Esophagus muscularis mucosa (tissue), 4 donors: ENCODE measurements at regions not wholly inside any gene's neighbourhood (a gene's known extent, or its start where the extent isn't known, plus 50 kb on each side); places are given as distances from the start of the nearest gene placed in this dataset.

ENCODE experiments used
- DNase-seq: peaks from one replicate; pipeline ENCODE4 v3.0.0-alpha.2; 2017; ENCODE audit errors: extremely low spot score
- H3K27ac ChIP-seq, 4 donors: fragments of 200-600 bp; sonication (generic); replicated peaks in 1 of 4; 1 replicate in 3 of 4; 2 replicates in 1 of 4; pipeline ENCODE4 v1.5.1; 2016 to 2019; ENCODE audit warnings: mild to moderate bottlenecking in 1 of 4
- H3K27me3 ChIP-seq, 4 donors: fragments of 200-600 bp; sonication (generic); one replicate each; pipeline versions ENCODE4 v1.5.1 to v1.6.0; 2016 to 2019
- H3K36me3 ChIP-seq, 4 donors: fragments of 200-600 bp; sonication (generic); one replicate each; pipeline ENCODE4 v1.5.1; 2016 to 2019
- H3K4me1 ChIP-seq, 4 donors: fragments of 200-600 bp; sonication (generic); one replicate each; pipeline ENCODE4 v1.5.1; 2016 to 2019
- H3K4me3 ChIP-seq, 4 donors: fragments of 200-600 bp; sonication (generic); 1 replicate in 2 of 4; 2 replicates in 2 of 4; pipeline ENCODE4 v1.5.1; 2016 to 2019; ENCODE audit warnings: mild to moderate bottlenecking in 4 of 4, moderate library complexity in 1 of 4
- H3K9me3 ChIP-seq, 4 donors: fragments of 200-600 bp; sonication (generic); 1 replicate in 3 of 4; 2 replicates in 1 of 4; pipeline ENCODE4 v1.5.1; 2016 to 2019
- CTCF ChIP-seq, 3 experiments: fragments of 200-600 bp in 2 of 3; fragments of 450-650 bp in 1 of 3; sonication (generic) in 2 of 3; IDR thresholded peaks; one replicate each; pipeline ENCODE4 v1.5.1; 2017 to 2019; ENCODE audit warnings: antibody characterized with exemption in 3 of 3, mild to moderate bottlenecking in 2 of 3, moderate library complexity in 1 of 3
- EP300 ChIP-seq: sonication (generic); formaldehyde crosslinking; IDR thresholded peaks from one replicate; pipeline ENCODE4 v1.6.1; 2017; ENCODE audit warnings: antibody characterized with exemption
- POLR2A ChIP-seq: fragments of 450-650 bp; IDR thresholded peaks from one replicate; pipeline ENCODE4 v1.6.1; 2017; ENCODE audit warnings: antibody characterized with exemption, moderate library complexity, mild to moderate bottlenecking, low read depth
- POLR2AphosphoS5 ChIP-seq, 2 donors: sonication (generic); formaldehyde crosslinking; IDR thresholded peaks; one replicate each; pipeline ENCODE4 v1.6.1; 2017; ENCODE audit warnings: antibody characterized with exemption in 2 of 2
- WGBS: methylation state at CpG from one replicate; pipeline ENCODE4 v1.1.5; 2018; 5-methylcytosine and 5-hydroxymethylcytosine counted together
- intact Hi-C: fragments of 100-400 bp; cut with DNase I; formaldehyde crosslinking; loops from one replicate; pipeline ENCODE4 v1.15.1; 2023

GRCh38 chr4:8738471-8738931, 133.1 kb downstream of the HMX1 start:
- H3K27ac ChIP-seq: no peak overlapping the region
- H3K4me1 ChIP-seq: no peaks in the 10 kb centered on the region
- DNase-seq: no peak
- H3K27me3 ChIP-seq: peaks cover 0 to 9% (median 0%) of the 10 kb centered on the region in 4 donors
- 76% methylated on average over 10 of the region's 15 CpGs for WGBS
- H3K36me3 ChIP-seq: no peaks in the 10 kb centered on the region
- intact Hi-C loops: no loop called here
- H3K9me3 ChIP-seq: peaks cover 0 to 15% (median 2%) of the 10 kb centered on the region in 4 donors
- no peak overlapping the region for H3K4me3 ChIP-seq
- TF ChIP-seq POLR2A (no peak), EP300 (no peak), POLR2AphosphoS5 (IDR thresholded peaks at IDR 0.05) (no peak), CTCF (IDR thresholded peaks at IDR 0.05) (no peak)

- Histone ChIP-seq H3K27ac (no peak overlapping the region), H3K9me3 (peaks cover 0 to 18% (median 2%) of the 10 kb centered on the region in 4 donors), H3K36me3 (no peaks in the 10 kb centered on the region), H3K27me3 (peaks cover 0 to 9% (median 0%) of the 10 kb centered on the region in 4 donors), H3K4me1 (no peaks in the 10 kb centered on the region), H3K4me3 (no peak overlapping the region)
- intact Hi-C loops: no loop called here
- TF ChIP-seq EP300: no peak
- TF ChIP-seq POLR2AphosphoS5 (IDR thresholded peaks at IDR 0.05): no peak
- TF ChIP-seq POLR2A: no peak
- no peak for TF ChIP-seq CTCF (IDR thresholded peaks at IDR 0.05)
- WGBS: 95% methylated on average over 20 of the region's 23 CpGs
- DNase-seq: peak; percentile 87
These were observed 133.9 kb downstream of the HMX1 start for GRCh38 chr4:8737601-8738279.

- H3K36me3 ChIP-seq: no peaks in the 10 kb centered on the region
- WGBS: 91% methylated on average over 9 of the region's 11 CpGs
- peak; percentile 66 for DNase-seq
These were observed 134.6 kb downstream of the HMX1 start for GRCh38 chr4:8737075-8737474.

GRCh38 chr4:8736090-8736825, 135.4 kb downstream of the HMX1 start:
- peak; percentile 91 for DNase-seq
- Histone ChIP-seq H3K4me3 (no peak overlapping the region), H3K27ac (no peak overlapping the region), H3K36me3 (no peaks in the 10 kb centered on the region), H3K4me1 (no peaks in the 10 kb centered on the region), H3K27me3 (peaks cover 0 to 9% (median 0%) of the 10 kb centered on the region in 4 donors), H3K9me3 (peaks cover 0 to 19% (median 2%) of the 10 kb centered on the region in 4 donors)
- 62% methylated on average over 18 of the region's 18 CpGs for WGBS
- TF ChIP-seq POLR2AphosphoS5 (IDR thresholded peaks at IDR 0.05) (no peak), POLR2A (no peak), CTCF (IDR thresholded peaks at IDR 0.05) (no peak), EP300 (no peak)
- intact Hi-C loops: no loop called here

More at GRCh38 chr4:8737075-8737474, 134.6 kb downstream of the HMX1 start:
- H3K27me3 ChIP-seq: peaks cover 0 to 10% (median 0%) of the 10 kb centered on the region in 4 donors
- no peak overlapping the region for H3K4me3 ChIP-seq
- H3K4me1 ChIP-seq: no peaks in the 10 kb centered on the region
- no peak for TF ChIP-seq EP300
- TF ChIP-seq POLR2AphosphoS5 (IDR thresholded peaks at IDR 0.05): no peak
- TF ChIP-seq CTCF (IDR thresholded peaks at IDR 0.05): no peak
- TF ChIP-seq POLR2A: no peak
- H3K27ac ChIP-seq: no peak overlapping the region
- intact Hi-C loops: no loop called here
- peaks cover 0 to 19% (median 2%) of the 10 kb centered on the region in 4 donors for H3K9me3 ChIP-seq
